GM20000 (cell line): ENCODE measurements at regions not wholly inside any gene's neighbourhood (a gene's known extent, or its start where the extent isn't known, plus 50 kb on each side); places are given as distances from the start of the nearest gene placed in this dataset.

Source experiments
- DNase-seq: peaks from one replicate; pipeline ENCODE4 v3.0.0; 2012; ENCODE audit warnings: low spot score
- TF ChIP-seq, protein P1 (sequence below): IDR thresholded peaks from 2 replicates; pipeline ENCODE4 v1.5.1; 2012; ENCODE audit warnings: mild to moderate bottlenecking, control low read depth; ENCODE audit errors: extremely low read depth, missing control alignments

DNA sequence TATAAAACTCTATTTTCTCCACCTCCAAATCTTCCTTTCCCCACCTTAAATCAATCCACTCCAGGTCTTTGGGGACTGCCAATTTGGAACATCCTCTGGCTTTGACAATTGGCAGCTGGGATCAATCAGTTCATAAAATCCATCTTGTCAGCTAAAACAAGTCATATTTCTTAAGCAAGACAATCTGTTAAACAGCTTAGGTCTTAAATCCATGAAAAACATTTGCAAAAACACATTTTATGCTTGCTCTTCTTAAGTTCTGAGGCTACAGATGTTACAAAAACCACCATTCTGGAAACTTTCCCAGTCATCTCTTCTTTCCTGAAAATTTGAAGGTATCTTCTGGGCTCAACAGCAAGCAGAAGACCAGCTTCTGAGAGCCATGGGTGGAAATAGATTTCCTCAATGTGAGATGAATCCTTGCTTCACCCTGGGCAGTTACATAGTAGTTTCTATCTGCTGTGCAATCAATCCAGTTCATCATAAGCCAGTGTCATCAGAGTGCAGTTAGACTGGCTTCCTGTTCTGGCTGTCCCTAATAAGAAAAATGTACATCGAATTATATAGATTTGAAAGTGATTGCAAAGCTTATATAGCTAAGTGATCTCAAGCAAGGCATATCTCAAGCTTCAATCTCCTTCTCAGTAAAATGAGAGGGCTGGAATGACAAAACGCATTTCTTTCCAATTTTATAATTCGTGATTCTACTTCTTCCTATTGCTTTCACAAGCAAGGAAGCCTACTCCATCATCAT lies 402.7 kb upstream of the INTU start:
- DNase-seq: no peak
- TF ChIP-seq, protein P1, sequence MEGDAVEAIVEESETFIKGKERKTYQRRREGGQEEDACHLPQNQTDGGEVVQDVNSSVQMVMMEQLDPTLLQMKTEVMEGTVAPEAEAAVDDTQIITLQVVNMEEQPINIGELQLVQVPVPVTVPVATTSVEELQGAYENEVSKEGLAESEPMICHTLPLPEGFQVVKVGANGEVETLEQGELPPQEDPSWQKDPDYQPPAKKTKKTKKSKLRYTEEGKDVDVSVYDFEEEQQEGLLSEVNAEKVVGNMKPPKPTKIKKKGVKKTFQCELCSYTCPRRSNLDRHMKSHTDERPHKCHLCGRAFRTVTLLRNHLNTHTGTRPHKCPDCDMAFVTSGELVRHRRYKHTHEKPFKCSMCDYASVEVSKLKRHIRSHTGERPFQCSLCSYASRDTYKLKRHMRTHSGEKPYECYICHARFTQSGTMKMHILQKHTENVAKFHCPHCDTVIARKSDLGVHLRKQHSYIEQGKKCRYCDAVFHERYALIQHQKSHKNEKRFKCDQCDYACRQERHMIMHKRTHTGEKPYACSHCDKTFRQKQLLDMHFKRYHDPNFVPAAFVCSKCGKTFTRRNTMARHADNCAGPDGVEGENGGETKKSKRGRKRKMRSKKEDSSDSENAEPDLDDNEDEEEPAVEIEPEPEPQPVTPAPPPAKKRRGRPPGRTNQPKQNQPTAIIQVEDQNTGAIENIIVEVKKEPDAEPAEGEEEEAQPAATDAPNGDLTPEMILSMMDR: no peak

DNA sequence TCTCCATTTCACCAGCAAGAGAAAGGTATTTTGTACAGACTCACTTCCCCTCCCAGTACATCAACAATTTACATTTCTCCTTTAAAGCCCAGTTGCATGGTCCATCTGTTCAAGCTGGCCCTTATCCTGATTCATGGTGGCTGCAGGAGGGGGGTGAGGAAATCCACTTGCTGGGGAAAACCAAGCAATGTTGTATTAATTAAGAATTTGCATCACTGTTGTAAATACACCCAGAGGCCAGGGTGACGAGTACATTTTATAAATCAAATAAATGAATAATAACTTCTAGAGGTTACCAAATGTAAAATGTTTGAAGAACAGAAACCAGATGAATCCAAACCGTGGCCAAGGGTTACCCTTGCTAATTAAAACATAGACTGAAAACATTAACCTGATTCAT lies 395.9 kb upstream of the INTU start:
- TF ChIP-seq, protein P1: no peak
- DNase-seq: no peak

DNA sequence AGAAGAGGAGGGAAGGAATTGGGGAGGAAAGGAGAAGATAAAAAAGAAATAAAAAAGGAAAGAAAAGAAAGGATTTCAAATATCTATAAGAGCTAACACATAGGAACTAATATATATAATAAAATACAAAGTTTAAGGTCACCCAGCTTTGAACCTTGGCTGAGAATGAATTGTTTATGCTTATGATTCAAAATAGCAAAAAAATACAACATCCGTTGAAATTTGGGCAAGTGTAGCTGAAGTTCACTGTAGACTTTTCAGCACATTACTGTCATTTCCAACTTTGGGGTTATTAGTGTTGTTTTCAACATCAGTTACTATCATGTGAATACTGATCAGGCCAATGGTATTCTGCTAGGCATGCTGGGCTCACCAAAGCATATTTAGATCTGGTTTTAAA lies 395.2 kb upstream of the INTU start:
- TF ChIP-seq, protein P1: no peak
- no peak for DNase-seq

DNA sequence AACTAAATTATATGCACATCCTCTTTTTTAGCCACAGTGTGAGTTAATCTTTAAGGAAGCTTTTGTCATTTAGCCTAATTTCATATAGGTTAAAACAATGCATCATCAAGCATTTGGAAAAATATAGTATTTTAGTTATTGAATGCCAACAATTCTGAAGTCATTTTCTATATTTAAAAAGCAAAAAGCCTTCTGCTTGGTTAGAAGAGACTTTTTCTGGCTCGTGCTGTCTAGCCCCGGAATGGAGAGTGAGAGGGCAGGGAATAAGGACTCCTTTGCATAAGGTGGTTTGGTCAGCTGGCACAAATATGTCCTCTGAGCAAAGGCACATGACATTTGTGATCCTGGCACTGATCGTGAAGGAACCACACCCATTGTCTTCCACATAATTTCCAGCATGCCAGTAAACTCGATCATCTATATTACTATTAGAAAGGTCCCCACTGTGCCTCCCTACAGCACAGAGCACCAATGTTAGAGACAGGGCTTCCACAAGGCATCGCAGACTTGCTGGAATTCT lies 393.7 kb upstream of the INTU start:
- TF ChIP-seq, protein P1: no peak
- no peak for DNase-seq

DNA sequence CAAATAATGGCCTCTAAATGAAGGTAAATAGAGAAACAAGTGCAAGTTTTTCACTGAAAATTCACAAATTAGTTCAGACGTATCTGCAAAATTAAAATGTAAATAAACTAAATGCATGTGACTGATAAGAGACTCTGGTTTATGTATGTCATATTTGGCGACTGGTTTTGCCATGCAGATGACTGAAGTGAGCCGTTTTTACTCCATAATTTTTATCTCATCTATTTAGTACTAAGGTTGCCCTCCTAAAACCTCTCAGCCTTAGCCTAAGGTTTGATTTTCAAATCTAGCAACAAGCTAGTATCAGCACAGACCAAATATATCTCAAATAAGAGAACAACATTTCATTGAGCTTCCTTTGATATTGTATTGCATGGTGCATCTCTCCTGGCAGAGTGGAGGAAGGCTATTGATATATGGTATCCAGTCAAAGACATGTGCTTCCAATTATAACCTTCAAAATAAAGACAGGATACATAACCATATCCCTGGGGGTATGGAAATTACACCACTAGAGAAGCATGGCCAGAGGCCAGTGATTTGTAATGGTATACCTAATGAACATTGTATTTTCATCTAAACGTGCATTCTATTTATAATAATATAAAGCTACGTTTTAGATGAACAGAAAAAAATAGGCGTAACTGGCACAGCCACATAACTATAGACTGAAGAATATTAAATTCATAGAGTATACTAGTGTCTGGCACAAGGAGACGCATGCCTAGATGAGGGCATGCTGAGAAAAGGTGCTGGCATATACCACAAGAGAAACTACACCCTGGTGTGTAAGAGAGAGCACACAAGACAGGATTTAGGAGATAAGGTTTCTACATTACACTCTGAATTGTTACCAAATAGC lies 392.6 kb upstream of the INTU start:
- no peak for DNase-seq
- TF ChIP-seq, protein P1: no peak

DNA sequence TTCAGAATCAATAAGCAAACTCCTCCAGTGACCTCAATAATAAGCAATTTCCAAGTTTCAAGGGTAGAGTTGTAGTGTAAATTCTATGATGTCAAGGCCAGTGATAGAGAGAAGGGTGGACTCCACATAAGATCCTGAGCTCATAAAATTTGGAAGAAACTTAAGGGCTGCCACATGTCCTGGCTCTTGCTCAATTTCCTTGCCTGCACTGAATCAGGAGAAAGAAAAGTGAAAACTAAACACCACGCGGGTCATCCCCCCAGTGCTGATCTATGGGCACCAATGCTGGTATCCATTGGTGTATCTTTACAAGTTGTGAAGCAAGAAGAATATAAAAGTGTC lies 392.0 kb upstream of the INTU start:
- TF ChIP-seq, protein P1: no peak
- DNase-seq: no peak

DNA sequence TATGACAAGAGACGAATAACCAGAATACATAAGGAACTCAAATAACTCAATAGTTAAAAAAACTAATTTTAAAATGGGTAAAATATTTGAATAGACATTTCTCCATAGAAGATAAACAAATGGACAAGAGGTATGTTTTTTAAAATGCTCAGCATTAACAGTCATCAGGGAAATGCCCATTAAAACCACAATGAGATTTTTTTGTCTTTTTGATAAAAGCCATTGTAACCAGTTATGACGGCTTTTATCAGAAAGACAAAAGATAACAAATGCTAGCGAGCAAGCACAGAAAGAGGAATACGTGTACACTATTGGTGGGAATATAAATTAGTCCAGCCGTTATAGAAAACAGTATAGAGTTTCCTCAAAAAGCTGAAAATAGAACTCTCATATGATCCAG lies 388.2 kb upstream of the INTU start:
- TF ChIP-seq, protein P1: no peak
- no peak for DNase-seq
